Right ventricle myocardium superior (tissue), 1 donor: ENCODE measurements at regions not wholly inside any gene's neighbourhood (a gene's known extent, or its start where the extent isn't known, plus 50 kb on each side); places are given as distances from the start of the nearest gene placed in this dataset.
"Not testable (repeated sequence)": the region's sequence is repeated elsewhere in the genome, so short reads cannot be mapped to it uniquely, and the experiment has no call there.

Experiments used
- ATAC-seq: fragments of 200-7000 bp; cut with Tn5 transposase; one replicate; pipeline ENCODE4 v1.9.1; 2020; ENCODE audit warnings: mild to moderate bottlenecking; ENCODE audit not compliant: poor library complexity
- DNase-seq: peaks from one replicate; pipeline ENCODE4 v3.0.0-alpha.2; 2020
- intact Hi-C: fragments of 100-400 bp; cut with DNase I; formaldehyde crosslinking; loops from one replicate; pipeline ENCODE4 v1.11.2; 2022
- donor health status: DM: no; HTN: yes; CAD: no; lungs with severe emphysema.

DNA sequence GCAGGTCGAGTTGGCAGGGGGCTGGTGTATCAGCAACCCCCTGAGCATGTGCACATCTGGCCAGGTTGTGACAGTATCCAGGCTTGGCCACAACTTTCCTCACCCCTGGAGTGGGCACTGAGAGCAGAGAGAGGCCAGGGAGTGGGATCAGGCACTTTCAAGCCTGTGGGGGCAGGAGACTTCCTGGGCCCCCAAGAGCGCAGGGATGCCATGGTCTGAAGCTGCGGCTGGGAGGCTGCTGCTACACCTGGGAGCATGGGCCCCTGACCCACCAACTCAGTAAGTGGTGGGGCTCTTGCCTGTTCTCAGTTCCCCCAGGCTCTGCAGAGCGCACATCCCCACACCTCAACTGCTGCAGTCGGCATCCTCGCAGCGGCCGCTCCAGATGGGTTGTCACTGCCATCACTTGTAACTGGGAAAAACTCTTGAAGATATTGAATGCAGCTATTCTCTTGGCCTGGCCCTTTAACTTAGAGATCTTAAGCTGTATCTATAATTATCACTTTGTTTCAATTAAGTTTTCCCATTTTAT lies 245.4 kb upstream of the SLITRK1 start:
- ATAC-seq, result no peak
- DNase-seq, result peak; percentile 26
- intact Hi-C loops, result no loop called here

DNA sequence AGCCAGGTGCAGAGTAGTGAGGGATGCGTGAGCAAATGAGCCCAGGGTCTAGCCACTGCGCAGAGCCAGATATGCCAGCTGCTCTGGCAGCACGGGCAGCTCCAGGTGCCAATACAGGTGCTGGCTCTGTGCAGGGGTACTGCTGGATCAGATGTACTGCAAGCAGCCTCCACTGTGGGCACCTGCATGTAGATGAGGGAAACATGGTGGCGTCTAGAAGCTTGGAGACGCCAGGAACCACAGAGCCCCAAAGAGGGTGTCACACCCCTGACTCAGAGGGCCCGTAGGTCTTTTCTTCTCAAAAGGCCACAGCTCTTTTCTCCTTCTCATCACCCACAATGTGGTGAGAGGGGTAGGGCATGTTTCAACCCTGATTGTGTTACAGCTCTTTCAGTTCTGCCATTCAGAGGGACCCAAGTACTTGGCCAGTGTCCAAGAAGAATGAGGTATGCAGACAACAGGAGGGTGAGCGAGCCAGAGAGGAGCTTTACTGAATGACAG lies 244.4 kb upstream of the SLITRK1 start:
- DNase-seq, result peak; percentile 14
- intact Hi-C loops, result no loop called here
- ATAC-seq, result no peak

DNA sequence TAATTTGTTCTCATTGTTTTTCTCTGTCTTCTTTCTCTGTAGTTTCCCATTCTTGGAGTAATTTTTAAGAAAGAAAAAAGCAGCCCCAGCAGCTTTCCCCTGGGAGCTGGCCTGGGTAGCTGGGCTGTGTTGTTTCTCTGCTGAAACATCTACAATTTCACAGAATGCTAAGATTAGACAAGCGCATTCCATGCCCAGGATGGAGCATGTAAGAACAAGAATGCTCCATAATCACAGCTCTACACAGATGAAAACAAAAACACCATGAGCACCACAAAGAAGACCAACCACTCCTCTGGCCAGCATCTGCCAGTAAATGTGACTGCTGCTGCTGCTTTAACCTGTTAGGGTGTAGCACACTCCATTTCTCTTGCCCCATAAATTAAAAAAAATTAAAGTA lies 239.2 kb upstream of the SLITRK1 start:
- ATAC-seq (no peak), DNase-seq (no peak)
- intact Hi-C loops, result no loop called here

DNA sequence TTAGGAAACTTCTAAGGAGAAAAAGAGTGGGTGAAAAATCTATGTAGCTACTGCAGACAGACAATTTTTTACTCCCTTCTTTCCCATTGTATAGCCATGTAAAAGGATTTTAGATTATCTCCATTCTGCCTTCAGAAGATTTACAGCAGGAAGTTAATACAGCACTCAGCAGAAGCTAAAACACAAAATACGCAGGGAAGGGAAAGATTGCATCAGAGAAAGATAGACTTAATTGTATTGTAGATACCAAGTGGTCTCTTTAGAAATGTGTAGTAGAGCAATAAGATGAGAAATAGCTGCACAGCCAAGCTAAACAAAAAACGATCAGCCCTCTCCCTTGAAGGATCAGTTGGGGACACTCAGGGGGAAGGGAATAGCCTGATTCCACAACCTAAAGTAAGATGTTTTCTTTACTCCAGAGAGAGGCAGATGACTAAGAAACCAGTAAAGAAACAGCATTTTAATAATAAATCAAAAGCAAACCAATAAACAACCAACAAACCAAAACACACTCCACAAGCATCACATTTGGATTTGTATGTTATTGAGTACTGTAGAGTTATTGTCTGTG lies 236.7 kb upstream of the SLITRK1 start:
- intact Hi-C loops, result no loop called here
- ATAC-seq (no peak), DNase-seq (no peak)

DNA sequence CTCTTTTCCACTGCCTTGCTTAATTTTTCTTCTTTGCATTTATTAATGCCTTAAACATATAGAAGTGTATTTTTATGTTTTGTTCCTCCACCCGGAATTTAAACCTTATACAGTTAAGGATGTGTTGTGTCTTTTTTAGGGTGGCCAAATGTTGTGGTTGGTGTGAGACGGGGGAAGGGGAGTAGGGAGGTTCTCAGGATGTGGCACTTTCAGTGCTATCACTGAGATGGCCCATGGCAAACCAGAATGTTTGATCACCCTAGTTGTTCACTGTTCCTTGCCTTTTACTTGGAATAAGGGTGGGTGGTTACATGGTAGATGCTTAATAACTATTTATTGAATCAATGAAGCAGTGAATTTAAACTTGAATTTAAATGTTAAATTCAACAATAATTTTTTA lies 216.0 kb upstream of the SLITRK1 start:
- DNase-seq (no peak), ATAC-seq (no peak)
- intact Hi-C loops, result no loop called here

DNA sequence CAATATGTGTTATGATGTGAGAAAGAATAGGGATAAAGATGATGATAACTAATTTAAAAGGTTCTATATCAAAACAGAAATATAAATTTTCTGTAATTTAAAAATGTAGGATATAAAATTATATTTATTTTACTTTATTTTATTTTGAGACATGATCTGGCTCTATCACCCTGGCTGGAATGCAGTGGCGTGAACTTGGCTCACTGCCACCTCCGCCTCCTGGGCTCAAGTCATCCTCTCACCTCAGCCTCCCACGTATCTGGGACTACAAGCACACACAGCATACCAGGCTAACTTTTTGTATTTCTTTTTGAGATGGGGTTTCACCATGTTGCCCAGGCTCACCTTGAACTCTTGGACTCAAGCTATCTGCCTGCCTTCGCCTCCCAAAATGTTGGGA lies 214.9 kb upstream of the SLITRK1 start:
- DNase-seq (no peak), ATAC-seq (no peak)
- intact Hi-C loops, result no loop called here

DNA sequence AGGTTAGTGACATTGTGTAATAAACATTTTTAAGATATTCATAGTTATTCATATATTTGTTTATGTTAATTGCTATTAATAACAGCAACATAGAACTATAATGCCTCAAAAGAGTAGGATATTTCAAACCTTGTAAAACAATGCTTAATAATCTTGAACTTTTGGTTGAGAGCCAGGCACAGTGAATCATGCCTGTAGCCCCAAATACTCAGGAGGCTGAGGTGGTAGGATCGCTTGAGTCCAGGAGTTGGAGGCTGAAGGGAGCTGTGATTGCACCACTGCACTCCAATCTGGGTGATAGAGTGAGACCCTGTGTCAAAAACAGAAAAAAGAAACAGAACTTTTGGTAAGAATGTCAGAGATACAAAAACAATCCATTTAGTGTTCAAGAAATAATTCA lies 213.9 kb upstream of the SLITRK1 start:
- ATAC-seq (no peak), DNase-seq (no peak)
- intact Hi-C loops, result no loop called here

DNA sequence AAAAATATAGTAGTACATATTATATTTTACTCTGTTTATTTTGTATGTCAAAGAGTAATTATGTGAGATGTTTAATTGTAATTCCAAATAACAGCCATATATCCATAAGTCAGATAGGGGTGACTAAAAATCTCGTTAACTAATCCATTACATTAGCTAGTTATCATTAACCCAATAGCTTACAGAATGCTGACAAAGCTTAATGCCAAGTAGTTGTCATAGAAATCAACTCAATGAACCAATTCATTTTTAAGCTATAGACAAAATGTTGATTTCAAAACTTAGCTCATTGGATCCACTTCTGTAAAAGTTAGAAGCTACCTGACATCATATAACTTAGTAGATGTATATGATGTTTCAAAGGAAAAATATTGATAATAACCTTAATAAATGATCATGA lies 206.7 kb upstream of the SLITRK1 start:
- ATAC-seq (no peak), DNase-seq (no peak)
- intact Hi-C loops, result no loop called here

DNA sequence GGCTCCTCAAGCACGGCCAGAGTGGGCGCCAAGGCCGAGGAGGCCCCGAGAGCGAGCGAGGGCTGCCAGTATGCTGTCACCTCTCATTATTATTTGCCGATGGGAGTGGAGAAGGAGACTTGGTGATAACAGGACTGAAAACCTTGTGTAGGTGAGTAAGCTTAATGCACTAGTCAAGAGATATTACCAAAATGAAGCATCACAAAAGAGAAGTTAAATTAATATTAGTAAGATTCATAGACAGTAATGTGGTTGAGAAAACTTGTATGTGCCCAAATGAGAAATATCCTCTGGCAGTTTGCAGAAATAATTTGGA lies 204.5 kb upstream of the SLITRK1 start:
- DNase-seq (no peak), ATAC-seq (no peak)
- intact Hi-C loops, result no loop called here

DNA sequence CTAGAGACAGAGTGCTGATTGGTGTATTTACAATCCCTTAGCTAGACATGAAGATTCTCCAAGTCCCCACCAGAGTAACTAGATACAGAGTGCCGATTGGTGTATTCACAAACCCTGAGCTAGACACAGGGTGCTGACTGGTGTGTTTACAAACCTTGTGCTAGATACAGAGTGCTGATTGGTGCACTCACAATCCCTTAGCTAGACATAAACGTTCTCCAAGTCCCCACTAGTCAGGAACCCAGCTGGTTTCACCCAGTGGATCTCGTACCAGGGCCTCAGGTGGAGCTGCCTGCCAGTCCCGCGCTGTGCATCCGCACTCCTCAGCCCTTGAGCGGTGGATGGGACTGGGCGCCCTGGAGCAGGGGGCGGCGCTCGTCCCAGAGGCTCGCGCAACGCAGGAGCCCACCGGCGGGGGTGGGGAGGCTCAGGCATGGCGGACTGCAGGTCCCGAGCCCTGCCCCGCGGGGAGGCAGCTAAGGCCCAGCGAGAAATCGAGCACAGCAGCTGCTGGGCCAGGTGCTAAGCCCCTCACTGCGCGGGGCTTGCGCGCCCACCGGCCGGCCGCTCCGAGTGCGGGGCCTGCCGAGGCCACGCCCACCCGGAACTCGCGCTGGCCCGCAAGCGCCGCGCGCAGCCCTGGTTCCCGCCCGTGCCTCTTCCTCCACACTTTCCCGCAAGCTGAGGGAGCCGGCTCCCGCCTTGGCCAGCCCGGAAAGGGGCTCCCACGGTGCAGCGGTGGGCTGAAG lies 204.0 kb upstream of the SLITRK1 start:
- ATAC-seq, intact Hi-C loops: not testable (repeated sequence)
- peak; percentile 28 for DNase-seq

DNA sequence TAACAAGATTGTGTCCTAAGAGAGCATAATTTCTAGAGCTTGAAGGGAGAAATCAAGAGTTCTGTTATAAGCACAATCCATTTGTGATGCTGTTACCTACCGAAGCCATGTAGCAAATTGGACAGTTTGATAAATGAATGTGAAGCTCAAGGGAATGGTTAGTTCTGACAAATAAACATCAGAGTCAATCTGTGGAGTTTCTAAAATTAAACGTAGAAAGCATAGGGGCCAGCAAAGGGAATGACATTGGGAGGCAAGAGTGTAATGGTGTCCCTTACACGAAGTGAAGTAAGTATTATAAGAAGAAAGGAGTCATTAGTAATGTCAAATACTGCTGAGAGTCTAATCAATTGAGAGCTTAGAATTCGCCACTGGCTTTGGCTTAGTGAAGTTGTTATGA lies 200.2 kb upstream of the SLITRK1 start:
- ATAC-seq (no peak), DNase-seq (no peak)
- intact Hi-C loops, result no loop called here

DNA sequence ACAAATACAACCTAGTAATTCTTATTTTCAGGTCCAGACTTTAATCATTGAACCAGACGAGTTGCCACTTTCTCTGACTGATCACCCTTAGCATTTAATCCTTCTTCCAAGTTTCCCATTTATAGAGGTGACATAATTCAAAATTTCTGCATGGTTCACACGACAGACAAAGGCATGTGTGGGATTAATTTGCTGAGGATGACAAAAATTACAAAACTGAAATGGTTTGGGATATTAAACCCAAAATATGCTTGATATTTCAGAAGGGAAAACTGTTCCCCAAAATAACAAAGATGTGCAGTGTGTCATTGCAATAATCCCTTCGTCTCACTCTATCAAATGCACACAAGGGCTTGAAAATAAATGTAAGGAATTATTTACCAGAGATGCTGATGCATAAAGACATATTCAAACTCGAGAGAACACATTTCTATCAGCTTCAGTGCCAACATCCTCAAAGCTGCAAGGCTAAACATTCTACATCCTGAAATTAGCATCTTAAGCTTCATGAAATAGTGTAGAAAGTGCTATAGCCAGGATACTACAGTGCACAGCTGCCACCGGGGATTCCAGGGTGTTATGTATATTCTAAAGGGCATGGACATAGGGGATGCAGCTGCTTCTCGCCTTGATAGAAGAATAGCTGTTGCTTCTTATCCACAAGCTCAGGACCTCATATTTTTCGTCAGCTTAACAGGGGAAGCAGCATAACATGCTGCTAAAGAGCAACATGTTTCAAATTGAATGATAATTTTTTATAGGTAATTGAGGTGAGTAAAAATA lies 198.7 kb upstream of the SLITRK1 start:
- intact Hi-C loops, result no loop called here
- DNase-seq, result no peak
- no peak for ATAC-seq

DNA sequence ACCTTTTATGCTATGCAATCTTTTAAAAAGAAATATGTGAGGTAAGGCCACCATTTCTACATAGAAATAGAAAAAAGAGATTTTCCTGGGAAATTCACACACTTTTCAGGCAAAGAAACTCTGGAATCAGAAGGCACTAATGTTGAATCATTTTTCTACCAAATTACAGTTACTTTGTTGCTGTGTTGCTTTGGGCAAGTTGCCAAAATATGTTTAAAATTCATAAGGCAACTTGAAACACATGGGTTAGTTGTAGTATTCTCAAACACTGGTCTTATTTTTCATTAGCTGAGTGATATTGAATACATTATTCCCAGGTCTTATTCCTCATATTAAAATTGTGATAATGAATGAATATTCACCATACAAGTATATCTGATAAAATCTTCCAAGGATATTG lies 195.0 kb upstream of the SLITRK1 start:
- ATAC-seq (no peak), DNase-seq (no peak)
- intact Hi-C loops, result no loop called here

DNA sequence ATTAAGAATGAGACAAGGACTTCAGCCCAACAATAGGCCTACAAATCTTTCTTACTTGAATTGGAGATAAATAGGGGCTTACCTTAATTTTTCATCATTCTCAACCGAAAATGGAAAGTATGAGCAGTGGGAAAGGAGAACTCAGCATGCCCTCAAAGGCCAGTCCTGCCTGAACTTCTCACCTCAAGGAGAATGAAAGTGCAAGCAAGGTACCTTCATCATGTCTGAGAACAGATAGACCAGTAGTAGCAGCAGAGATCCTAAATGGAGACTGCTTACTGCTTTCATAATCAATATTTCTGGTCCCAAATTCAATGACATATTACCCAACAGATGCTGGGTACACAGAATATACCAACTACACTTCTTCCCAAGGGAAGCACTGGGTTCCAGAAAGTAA lies 194.0 kb upstream of the SLITRK1 start:
- intact Hi-C loops, result no loop called here
- no peak for ATAC-seq
- DNase-seq, result no peak

DNA sequence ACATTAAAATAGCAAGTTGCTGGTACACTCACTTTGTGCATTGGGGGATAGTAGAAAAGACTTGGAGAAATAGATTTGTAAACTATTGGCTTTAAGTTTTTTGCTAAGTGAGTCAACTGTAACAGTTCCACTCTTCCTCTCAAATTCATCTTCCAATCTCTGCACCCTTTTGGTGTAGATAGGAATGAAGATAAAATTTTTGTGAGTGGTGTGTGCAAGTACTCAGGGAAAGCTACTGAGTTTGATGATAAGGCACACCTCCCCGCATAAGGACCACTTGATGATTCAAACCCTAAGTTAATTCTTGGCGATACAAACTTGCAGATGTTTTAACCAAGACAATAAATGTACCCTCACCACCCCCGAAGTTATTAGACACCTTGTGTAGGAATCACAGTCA lies 168.3 kb upstream of the SLITRK1 start:
- DNase-seq, result no peak
- no peak for ATAC-seq
- intact Hi-C loops, result no loop called here

DNA sequence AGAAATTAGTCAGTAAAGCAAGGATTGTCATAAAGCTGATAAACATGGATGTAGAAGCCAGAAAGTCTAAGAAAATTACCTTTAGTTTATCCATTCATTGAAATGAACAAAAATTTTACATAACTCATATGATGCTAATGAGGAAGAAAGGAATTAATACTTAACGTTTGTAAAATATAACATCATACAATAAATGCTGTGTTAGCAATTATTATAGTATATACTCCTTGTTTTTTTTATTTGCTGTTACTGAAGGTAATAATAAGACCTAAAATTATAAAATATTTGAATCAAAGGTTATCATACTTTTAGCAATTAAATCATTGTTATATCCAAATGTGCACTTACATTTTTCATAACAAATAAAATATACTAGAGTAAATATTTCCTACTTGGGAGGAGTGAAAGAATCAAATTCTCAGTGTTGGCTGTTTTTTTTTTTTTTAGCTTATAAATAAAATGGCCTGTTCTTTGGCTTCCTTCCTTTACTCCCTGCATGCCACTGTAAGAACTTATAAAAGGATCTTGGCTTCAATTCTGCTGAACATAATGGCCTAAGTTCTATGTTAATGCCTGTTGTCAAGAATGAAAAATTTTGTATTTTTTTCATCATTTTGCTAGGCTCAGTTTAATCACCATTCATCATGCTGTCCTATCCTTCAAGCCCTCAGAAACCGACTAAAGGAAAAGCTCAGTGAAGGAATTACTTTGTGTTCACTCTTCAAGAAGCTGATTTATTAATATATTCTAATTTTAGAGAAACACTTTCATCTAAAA lies 167.4 kb upstream of the SLITRK1 start:
- ATAC-seq, result no peak
- no peak for DNase-seq

DNA sequence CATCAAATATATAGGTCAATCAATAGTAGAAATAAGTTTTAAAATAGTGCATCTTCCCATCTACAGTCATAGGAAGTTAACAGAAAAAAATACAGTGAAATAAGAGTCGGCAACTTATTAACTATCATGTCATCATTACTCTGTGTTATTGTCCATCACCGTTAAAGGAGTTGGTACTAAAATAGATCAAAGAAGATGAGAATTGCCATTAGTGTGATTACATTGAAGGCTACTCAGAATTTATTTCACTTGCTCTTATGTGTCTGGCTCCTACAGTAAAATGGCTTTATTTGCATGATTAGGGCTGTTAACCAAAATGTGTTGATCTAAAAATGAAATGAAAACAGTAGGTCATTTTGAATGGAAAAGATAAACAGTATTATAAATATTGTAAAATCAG lies 162.5 kb upstream of the SLITRK1 start:
- ATAC-seq (no peak), DNase-seq (no peak)
- intact Hi-C loops, result no loop called here

More for the DNA sequence above, 167.4 kb upstream of the SLITRK1 start:
- intact Hi-C loops, result no loop called here

DNA sequence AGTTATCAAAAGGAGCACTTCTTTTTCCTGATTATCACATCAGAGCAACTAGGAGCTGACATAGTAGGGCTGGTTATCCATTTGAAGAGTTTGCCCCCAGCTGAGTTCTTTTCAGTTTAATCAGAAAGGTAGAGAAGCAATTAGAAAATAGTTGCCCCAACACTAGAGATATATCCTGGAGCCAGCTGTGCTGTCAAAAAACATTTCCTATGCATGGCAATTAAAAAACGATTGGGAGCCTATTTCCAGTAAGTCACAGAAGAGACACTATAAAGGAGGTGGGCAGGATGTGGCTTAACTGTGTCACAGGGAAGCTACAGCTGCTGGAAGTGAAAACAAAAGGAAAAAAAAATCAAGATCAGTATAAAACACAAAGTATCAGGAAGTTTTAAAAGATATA lies 155.7 kb upstream of the SLITRK1 start:
- DNase-seq (no peak), ATAC-seq (no peak)
- intact Hi-C loops, result no loop called here

DNA sequence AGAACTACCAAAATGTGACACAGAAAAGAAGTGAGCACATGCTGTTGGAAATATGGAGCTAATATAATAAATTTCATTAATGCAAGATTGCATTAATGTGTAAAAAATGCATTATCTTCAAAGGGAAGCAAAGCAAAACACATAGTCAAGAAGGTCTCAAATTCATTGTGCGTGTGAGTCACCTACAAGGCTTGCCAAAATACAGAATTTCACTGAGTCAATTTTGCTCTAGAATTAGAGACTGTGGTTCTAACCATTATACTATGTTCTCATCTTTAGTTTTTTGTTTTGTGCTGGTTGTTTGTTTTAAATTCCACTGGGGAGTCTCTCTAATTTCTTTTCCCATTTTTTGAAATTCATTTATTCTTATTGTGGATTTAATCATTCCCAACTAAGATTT lies 149.8 kb upstream of the SLITRK1 start:
- ATAC-seq (no peak), DNase-seq (no peak)
- intact Hi-C loops, result no loop called here
